Fibroblast of lung (primary cell): ENCODE measurements at regions not wholly inside any gene's neighbourhood (a gene's known extent, or its start where the extent isn't known, plus 50 kb on each side); places are given as distances from the start of the nearest gene placed in this dataset.

Experiments
- DNase-seq, 2 donors: peaks; one replicate each; pipeline versions ENCODE4 v3.0.0 to v3.0.0-alpha.2; 2010; ENCODE audit warnings: low read depth in 2 of 2
- H2AFZ ChIP-seq: 2 replicates; pipeline ENCODE4 v1.5.1; 2012; ENCODE audit warnings: low read length, control low read depth, inconsistent platforms
- H3K27ac ChIP-seq: 2 replicates; pipeline ENCODE4 v1.5.1; 2011; ENCODE audit warnings: low read length, control low read depth; ENCODE audit not compliant: insufficient read depth
- H3K27me3 ChIP-seq: 2 replicates; pipeline ENCODE4 v1.5.1; 2011; ENCODE audit warnings: mild to moderate bottlenecking, low read length; ENCODE audit not compliant: control insufficient read depth, insufficient read depth
- H3K36me3 ChIP-seq: 2 replicates; pipeline ENCODE4 v1.5.1; 2011; ENCODE audit warnings: low read length; ENCODE audit not compliant: control insufficient read depth, insufficient read depth
- H3K4me1 ChIP-seq: 2 replicates; pipeline ENCODE4 v1.5.1; 2011; ENCODE audit warnings: low read length; ENCODE audit not compliant: control insufficient read depth, insufficient read depth; ENCODE audit errors: extremely low read depth
- H3K4me2 ChIP-seq: 2 replicates; pipeline ENCODE4 v1.5.1; 2011; ENCODE audit warnings: low read length, control low read depth; ENCODE audit not compliant: insufficient read depth; ENCODE audit errors: extremely low read depth
- H3K4me3 ChIP-seq, 4 experiments: fragments of 200-600 bp in 1 of 4; sonication (generic) in 1 of 4; replicated peaks in 1 of 4; 2 replicates each; pipeline ENCODE4 v1.5.1; 2011 to 2016; ENCODE audit warnings: low read length in 4 of 4, low read depth in 3 of 4, mild to moderate bottlenecking in 3 of 4, control low read depth in 2 of 4, inconsistent platforms in 1 of 4, mixed read lengths in 1 of 4; ENCODE audit not compliant: insufficient read depth in 1 of 4; ENCODE audit errors: control extremely low read depth in 1 of 4
- H3K79me2 ChIP-seq: 2 replicates; pipeline ENCODE4 v1.5.1; 2012; ENCODE audit warnings: mild to moderate bottlenecking, low read length, inconsistent platforms; ENCODE audit not compliant: control insufficient read depth, insufficient read depth
- H3K9ac ChIP-seq: 2 replicates; pipeline ENCODE4 v1.5.1; 2011; ENCODE audit warnings: mild to moderate bottlenecking, low read length, control low read depth; ENCODE audit not compliant: insufficient read depth
- H3K9me3 ChIP-seq: 2 replicates; pipeline ENCODE4 v1.5.1; 2012; ENCODE audit warnings: low read depth, low read length; ENCODE audit not compliant: control insufficient read depth, insufficient read depth
- H4K20me1 ChIP-seq: 2 replicates; pipeline ENCODE4 v1.5.1; 2011; ENCODE audit warnings: low read length; ENCODE audit not compliant: control insufficient read depth, insufficient read depth; ENCODE audit errors: extremely low read depth
- EZH2 ChIP-seq: IDR thresholded peaks from 2 replicates; pipeline ENCODE4 v1.5.1; 2012; ENCODE audit warnings: low read length, control low read depth, mild to moderate bottlenecking; ENCODE audit errors: missing control alignments
- TF ChIP-seq, protein P1 (sequence below), 2 donors: IDR thresholded peaks in 1 of 2; conservative IDR thresholded peaks in 1 of 2; 1 replicate in 1 of 2; 2 replicates in 1 of 2; pipeline ENCODE4 v1.5.1; 2011 to 2012; ENCODE audit warnings: low read length in 2 of 2, control low read depth in 1 of 2, inconsistent platforms in 1 of 2, low read depth in 1 of 2, mild to moderate bottlenecking in 1 of 2

GRCh38 chr13:109859216-109859835 is 72.9 kb upstream of the IRS2 start:
- Histone ChIP-seq H3K9ac (no peak overlapping the region), H3K4me1 (peaks cover 2% of the 10 kb centered on the region), H3K4me2 (no peak overlapping the region), H3K9me3 (no peaks in the 10 kb centered on the region), H3K36me3 (no peaks in the 10 kb centered on the region), H3K4me3 (no peak overlapping the region), H4K20me1 (no peaks in the 10 kb centered on the region), H3K27ac (no peak overlapping the region), H3K27me3 (no peaks in the 10 kb centered on the region), H3K79me2 (no peaks in the 10 kb centered on the region), H2AFZ (no peak overlapping the region)
- TF ChIP-seq EZH2: no peak
- TF ChIP-seq, protein P1, sequence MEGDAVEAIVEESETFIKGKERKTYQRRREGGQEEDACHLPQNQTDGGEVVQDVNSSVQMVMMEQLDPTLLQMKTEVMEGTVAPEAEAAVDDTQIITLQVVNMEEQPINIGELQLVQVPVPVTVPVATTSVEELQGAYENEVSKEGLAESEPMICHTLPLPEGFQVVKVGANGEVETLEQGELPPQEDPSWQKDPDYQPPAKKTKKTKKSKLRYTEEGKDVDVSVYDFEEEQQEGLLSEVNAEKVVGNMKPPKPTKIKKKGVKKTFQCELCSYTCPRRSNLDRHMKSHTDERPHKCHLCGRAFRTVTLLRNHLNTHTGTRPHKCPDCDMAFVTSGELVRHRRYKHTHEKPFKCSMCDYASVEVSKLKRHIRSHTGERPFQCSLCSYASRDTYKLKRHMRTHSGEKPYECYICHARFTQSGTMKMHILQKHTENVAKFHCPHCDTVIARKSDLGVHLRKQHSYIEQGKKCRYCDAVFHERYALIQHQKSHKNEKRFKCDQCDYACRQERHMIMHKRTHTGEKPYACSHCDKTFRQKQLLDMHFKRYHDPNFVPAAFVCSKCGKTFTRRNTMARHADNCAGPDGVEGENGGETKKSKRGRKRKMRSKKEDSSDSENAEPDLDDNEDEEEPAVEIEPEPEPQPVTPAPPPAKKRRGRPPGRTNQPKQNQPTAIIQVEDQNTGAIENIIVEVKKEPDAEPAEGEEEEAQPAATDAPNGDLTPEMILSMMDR (conservative IDR thresholded peaks at IDR 0.05 in 1 of 2, IDR thresholded peaks at IDR 0.05 in 1 of 2; ENCODE audit: low read depth in 1 of 2, low read length in 2 of 2): no peak
- no peak for DNase-seq

DNA sequence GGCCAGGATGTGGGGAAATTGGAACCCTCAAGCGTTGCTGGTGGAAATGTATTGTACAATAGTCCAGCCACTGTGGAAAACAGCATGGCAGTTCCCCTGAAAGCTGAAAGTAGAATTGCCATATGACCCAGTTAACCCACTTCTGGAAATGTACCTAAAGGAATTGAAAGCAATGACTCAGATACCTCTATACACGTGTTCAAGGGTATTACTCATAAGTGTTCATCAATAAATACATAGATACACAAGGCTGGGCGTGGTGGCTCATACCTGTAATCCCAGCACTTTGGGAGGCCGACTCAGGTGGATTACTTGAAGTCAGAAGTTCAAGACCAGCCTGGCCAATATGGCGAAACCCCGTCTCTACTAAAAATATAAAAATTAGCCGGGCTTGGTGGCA is 71.9 kb upstream of the IRS2 start:
- TF ChIP-seq, protein P1 (conservative IDR thresholded peaks at IDR 0.05 in 1 of 2, IDR thresholded peaks at IDR 0.05 in 1 of 2; ENCODE audit: low read depth in 1 of 2, low read length in 2 of 2): no peak
- TF ChIP-seq EZH2: no peak
- Histone ChIP-seq H3K27ac (no peak overlapping the region), H4K20me1 (no peaks in the 10 kb centered on the region), H3K4me1 (peaks cover 2% of the 10 kb centered on the region), H3K9ac (no peak overlapping the region), H3K4me3 (no peak overlapping the region), H3K9me3 (no peaks in the 10 kb centered on the region), H3K27me3 (no peaks in the 10 kb centered on the region), H3K79me2 (no peaks in the 10 kb centered on the region), H2AFZ (no peak overlapping the region), H3K36me3 (no peaks in the 10 kb centered on the region), H3K4me2 (no peak overlapping the region)
- no peak for DNase-seq

DNA sequence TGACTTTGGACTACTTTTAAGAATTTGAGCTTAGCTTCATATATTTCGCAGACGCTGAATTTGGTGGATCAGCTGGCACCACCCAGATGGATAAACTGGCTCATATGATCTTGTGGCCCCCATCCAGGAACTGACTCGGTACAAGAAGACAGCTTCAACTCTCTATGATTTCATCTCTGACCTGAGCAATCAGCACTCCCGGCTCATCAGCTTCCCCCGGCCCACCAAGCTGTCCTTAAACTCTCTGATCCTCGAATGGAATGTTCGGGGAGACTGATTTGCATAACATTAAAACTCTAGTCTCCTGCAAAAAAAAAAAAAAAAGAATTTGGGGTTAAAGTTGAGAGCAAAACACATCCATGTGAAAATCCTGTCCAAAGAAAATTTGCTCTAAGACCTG is 71.4 kb upstream of the IRS2 start:
- TF ChIP-seq, protein P1 (conservative IDR thresholded peaks at IDR 0.05 in 1 of 2, IDR thresholded peaks at IDR 0.05 in 1 of 2; ENCODE audit: low read depth in 1 of 2, low read length in 2 of 2): no peak
- TF ChIP-seq EZH2: no peak
- H4K20me1 ChIP-seq: no peaks in the 10 kb centered on the region

More for the DNA sequence above, 71.4 kb upstream of the IRS2 start:
- no peak overlapping the region for H3K4me2 ChIP-seq
- peaks cover under 1% of the 10 kb centered on the region for H3K4me1 ChIP-seq
- no peaks in the 10 kb centered on the region for H3K36me3 ChIP-seq
- no peak overlapping the region for H3K9ac ChIP-seq
- no peak overlapping the region for H3K27ac ChIP-seq
- no peak overlapping the region for H3K4me3 ChIP-seq
- H3K27me3 ChIP-seq: no peaks in the 10 kb centered on the region
- DNase-seq: no peak
- no peak overlapping the region for H2AFZ ChIP-seq
- no peaks in the 10 kb centered on the region for H3K79me2 ChIP-seq
- H3K9me3 ChIP-seq: no peaks in the 10 kb centered on the region
